PC-3 (cell line): ENCODE measurements at regions not wholly inside any gene's neighbourhood (a gene's known extent, or its start where the extent isn't known, plus 50 kb on each side); places are given as distances from the start of the nearest gene placed in this dataset.

Source experiments
- ATAC-seq: fragments of 200-7000 bp; cut with Tn5 transposase; 2 replicates; pipeline ENCODE4 v1.9.1; 2020; ENCODE audit warnings: mild to moderate bottlenecking, moderate library complexity
- BruUV-seq: library from RNA; stranded (reverse); fragments of 400-500 nt; replicated peaks from 2 replicates; lab custom pipeline; 2021; lab: Mats Ljungman, UMichigan
- CTCF ChIA-PET: fragments of 300-600 bp; sonication (Branson Sonifier 250); formaldehyde crosslinking; loops from one replicate; lab custom pipeline; 2022; ENCODE audit warnings: antibody characterized with exemption; lab: Charles Lee
- POLR2A ChIA-PET: fragments of 300-600 bp; sonication (Branson Sonifier 250); formaldehyde crosslinking; loops from one replicate; lab custom pipeline; 2022; ENCODE audit warnings: antibody characterized with exemption; ENCODE audit not compliant: unreplicated experiment; lab: Charles Lee
- DNase-seq: peaks from one replicate; pipeline ENCODE4 v3.0.0-alpha.2; 2015
- H2AFZ ChIP-seq: fragments of 300-600 bp; sonication (generic); 2 replicates; pipeline ENCODE4 v1.6.0; 2016; ENCODE audit warnings: antibody characterized with exemption, low read length
- H3F3A ChIP-seq: fragments of 300-600 bp; sonication (generic); one replicate; pipeline ENCODE4 v1.6.0; 2017; ENCODE audit warnings: antibody characterized with exemption, low read length, control low read depth, mild to moderate bottlenecking; ENCODE audit not compliant: unreplicated experiment
- H3K27ac ChIP-seq: fragments of 300-600 bp; sonication (generic); 2 replicates; pipeline ENCODE4 v1.5.1; 2016; ENCODE audit warnings: mild to moderate bottlenecking, low read length
- H3K27me3 ChIP-seq: fragments of 300-600 bp; sonication (generic); 2 replicates; pipeline ENCODE4 v1.6.1; 2016; ENCODE audit warnings: low read length, mixed read lengths
- H3K36me3 ChIP-seq: fragments of 300-600 bp; sonication (generic); 2 replicates; pipeline ENCODE4 v1.6.1; 2016; ENCODE audit warnings: low read depth, mixed run types, low read length, mixed read lengths
- H3K4me1 ChIP-seq: fragments of 300-600 bp; sonication (generic); 2 replicates; pipeline ENCODE4 v1.5.1; 2016; ENCODE audit warnings: low read length; ENCODE audit not compliant: insufficient read depth
- H3K4me2 ChIP-seq: fragments of 300-600 bp; sonication (generic); 2 replicates; pipeline ENCODE4 v1.6.0; 2016; ENCODE audit warnings: low read length
- H3K4me3 ChIP-seq: fragments of 300-600 bp; sonication (generic); 2 replicates; pipeline ENCODE4 v1.5.1; 2016; ENCODE audit warnings: mild to moderate bottlenecking, low read length, mixed read lengths
- H3K79me2 ChIP-seq: fragments of 300-600 bp; sonication (generic); 2 replicates; pipeline ENCODE4 v1.6.1; 2017; ENCODE audit warnings: low read length, mixed read lengths
- H3K9ac ChIP-seq: fragments of 300-600 bp; sonication (generic); 2 replicates; pipeline ENCODE4 v1.6.0; 2016; ENCODE audit warnings: mild to moderate bottlenecking, low read length
- H3K9me2 ChIP-seq: fragments of 300-600 bp; sonication (generic); replicated peaks from 2 replicates; pipeline ENCODE4 v1.6.1; 2016; ENCODE audit warnings: mixed run types, low read length, mixed read lengths
- H3K9me3 ChIP-seq: fragments of 300-600 bp; sonication (generic); 2 replicates; pipeline ENCODE4 v1.6.1; 2016; ENCODE audit warnings: low read length, mixed read lengths
- H4K20me1 ChIP-seq: fragments of 300-600 bp; sonication (generic); 2 replicates; pipeline ENCODE4 v1.6.1; 2016; ENCODE audit warnings: low read length, mixed read lengths
- CTCF ChIP-seq: fragments of 300-600 bp; sonication (generic); conservative IDR thresholded peaks from 2 replicates; pipeline ENCODE4 v1.5.1; 2017; ENCODE audit warnings: antibody characterized with exemption, low read depth, mild to moderate bottlenecking, low read length
- EZH2 ChIP-seq: fragments of 300-600 bp; sonication (generic); IDR thresholded peaks from one replicate; pipeline ENCODE4 v1.6.1; 2017; ENCODE audit warnings: antibody characterized with exemption, mild to moderate bottlenecking, low read length; ENCODE audit not compliant: unreplicated experiment
- EZH2phosphoT487 ChIP-seq: fragments of 300-600 bp; sonication (generic); IDR thresholded peaks from 2 replicates; pipeline ENCODE4 v1.6.1; 2018; ENCODE audit warnings: mild to moderate bottlenecking, antibody characterized with exemption, low read length, borderline replicate concordance
- intact Hi-C: fragments of 100-400 bp; cut with micrococcal nuclease; formaldehyde crosslinking; loops from 2 replicates; pipeline ENCODE4 v1.9.0; 2023

- no peaks in the 10 kb centered on the region for H3K79me2 ChIP-seq
- H3K27ac ChIP-seq = no peak overlapping the region
- H3K9me3 ChIP-seq = 0 out of 2 replicates have a peak, but pooled peaks cover 14% of the 10 kb centered on the region
- H3K27me3 ChIP-seq = no peaks in the 10 kb centered on the region
- CTCF ChIA-PET = no interaction called here
- H4K20me1 ChIP-seq = no peaks in the 10 kb centered on the region
- no peaks in the 10 kb centered on the region for H3K9me2 ChIP-seq
- no peaks in the 10 kb centered on the region for H3K4me1 ChIP-seq
- POLR2A ChIA-PET = no interaction called here
- H3K4me3 ChIP-seq = no peak overlapping the region
- DNase-seq = no peak
- no peak overlapping the region for H2AFZ ChIP-seq
- no peak overlapping the region for H3K9ac ChIP-seq
- BruUV-seq = no TSS peak
- H3K4me2 ChIP-seq = no peak overlapping the region
- no peaks in the 10 kb centered on the region for H3K36me3 ChIP-seq
- intact Hi-C loops = no loop called here
- no peaks in the 10 kb centered on the region for H3F3A ChIP-seq
- no peak for ATAC-seq
- no peak for TF ChIP-seq EZH2phosphoT487
- TF ChIP-seq EZH2 = no peak
- TF ChIP-seq CTCF = no peak
Measured at GRCh38 chr11:115653076-115653475, 148.9 kb upstream of the CADM1 start.

- Histone ChIP-seq H3K27me3 (no peaks in the 10 kb centered on the region), H3K9ac (no peak overlapping the region), H3K4me2 (no peak overlapping the region), H3K27ac (no peak overlapping the region), H3K9me2 (no peaks in the 10 kb centered on the region), H4K20me1 (no peaks in the 10 kb centered on the region), H3K36me3 (no peaks in the 10 kb centered on the region), H3F3A (no peaks in the 10 kb centered on the region), H3K4me3 (no peak overlapping the region), H3K79me2 (no peaks in the 10 kb centered on the region), H3K9me3 (0 out of 2 replicates have a peak, but pooled peaks cover 14% of the 10 kb centered on the region), H3K4me1 (no peaks in the 10 kb centered on the region), H2AFZ (no peak overlapping the region)
- ATAC-seq = no peak
- ChIA-PET CTCF (no interaction called here), POLR2A (no interaction called here)
- BruUV-seq = no TSS peak
- no peak for TF ChIP-seq EZH2phosphoT487
- no peak for TF ChIP-seq EZH2
- TF ChIP-seq CTCF = no peak
- no peak for DNase-seq
- intact Hi-C loops = no loop called here
Measured at GRCh38 chr11:115652496-115652895, 148.3 kb upstream of the CADM1 start.

DNA sequence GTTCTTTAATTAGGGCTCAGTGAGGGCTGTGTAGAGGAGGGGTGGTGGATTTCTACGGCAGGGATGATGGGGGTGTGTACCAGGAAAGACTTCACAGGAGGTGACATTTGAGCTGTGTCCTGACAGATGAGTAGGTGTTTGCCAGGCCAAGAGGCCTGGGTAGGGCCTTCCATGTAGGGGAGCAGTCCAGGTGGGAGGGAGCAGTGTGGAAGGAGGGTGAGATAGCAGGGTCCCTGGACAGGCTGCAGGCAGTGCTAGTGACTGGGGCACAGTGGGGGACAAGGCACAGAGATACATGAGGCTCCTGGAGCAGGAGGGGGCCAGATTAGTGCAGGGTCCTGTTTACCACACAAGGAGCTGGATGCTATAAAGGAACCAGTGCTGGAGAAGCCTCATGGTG is 147.9 kb upstream of the CADM1 start:
- CTCF ChIA-PET = no interaction called here
- no TSS peak for BruUV-seq

More for the DNA sequence above, 147.9 kb upstream of the CADM1 start:
- no peaks in the 10 kb centered on the region for H3K36me3 ChIP-seq
- H3K4me1 ChIP-seq = no peaks in the 10 kb centered on the region
- ATAC-seq (no peak), DNase-seq (no peak)
- intact Hi-C loops = no loop called here
- no peak overlapping the region for H3K9ac ChIP-seq
- POLR2A ChIA-PET = no interaction called here
- no peaks in the 10 kb centered on the region for H4K20me1 ChIP-seq
- H2AFZ ChIP-seq = no peak overlapping the region
- no peak overlapping the region for H3K27ac ChIP-seq
- H3K79me2 ChIP-seq = no peaks in the 10 kb centered on the region
- H3F3A ChIP-seq = no peaks in the 10 kb centered on the region
- H3K4me3 ChIP-seq = no peak overlapping the region
- no peak for TF ChIP-seq EZH2
- H3K9me3 ChIP-seq = 0 out of 2 replicates have a peak, but pooled peaks cover 14% of the 10 kb centered on the region
- H3K9me2 ChIP-seq = no peaks in the 10 kb centered on the region
- no peak overlapping the region for H3K4me2 ChIP-seq
- H3K27me3 ChIP-seq = no peaks in the 10 kb centered on the region
